Mesenchymal stem cell (in vitro differentiated cells and primary cell): ENCODE measurements at regions not wholly inside any gene's neighbourhood (a gene's known extent, or its start where the extent isn't known, plus 50 kb on each side); places are given as distances from the start of the nearest gene placed in this dataset.
A peak's percentile ranks its signal among the peaks of the same experiment; 100 is the strongest.

Source experiments
- DNase-seq: peaks from one replicate; pipeline ENCODE4 v3.0.0-alpha.2; 2013
- H2AFZ ChIP-seq: one replicate; pipeline ENCODE4 v1.6.1; 2013; ENCODE audit warnings: low read depth, mild to moderate bottlenecking, control low read depth, inconsistent platforms, low read length, moderate library complexity
- H2AK5ac ChIP-seq: 2 replicates; pipeline ENCODE4 v1.6.1; 2013; ENCODE audit warnings: low read length, moderate library complexity, mild to moderate bottlenecking, inconsistent platforms; ENCODE audit not compliant: severe bottlenecking
- H2BK120ac ChIP-seq: one replicate; pipeline ENCODE4 v1.6.1; 2013; ENCODE audit warnings: low read depth, mild to moderate bottlenecking, inconsistent platforms, low read length, moderate library complexity
- H2BK12ac ChIP-seq, 2 experiments: one replicate each; pipeline ENCODE4 v1.6.1; 2013; ENCODE audit warnings: inconsistent platforms in 2 of 2, low read length in 2 of 2, mild to moderate bottlenecking in 2 of 2, moderate library complexity in 2 of 2, control low read depth in 1 of 2
- H2BK15ac ChIP-seq: one replicate; pipeline ENCODE4 v1.6.1; 2013; ENCODE audit warnings: mild to moderate bottlenecking, low read depth, inconsistent platforms; ENCODE audit not compliant: poor library complexity, severe bottlenecking
- H2BK5ac ChIP-seq: 2 replicates; pipeline ENCODE4 v1.6.1; 2013; ENCODE audit warnings: low read depth, mild to moderate bottlenecking, low read length, control low read depth, inconsistent platforms; ENCODE audit not compliant: poor library complexity, severe bottlenecking
- H3K14ac ChIP-seq, 2 experiments: one replicate each; pipeline ENCODE4 v1.6.1; 2013; ENCODE audit warnings: inconsistent platforms in 2 of 2, low read length in 2 of 2, control low read depth in 1 of 2, mild to moderate bottlenecking in 1 of 2, moderate library complexity in 1 of 2
- H3K18ac ChIP-seq, 2 experiments: one replicate each; pipeline ENCODE4 v1.6.1; 2013; ENCODE audit warnings: inconsistent platforms in 2 of 2, low read length in 2 of 2, control low read depth in 1 of 2, low read depth in 1 of 2, mild to moderate bottlenecking in 1 of 2
- H3K23ac ChIP-seq, 2 experiments: one replicate each; pipeline ENCODE4 v1.6.1; 2013; ENCODE audit warnings: inconsistent platforms in 2 of 2, low read length in 2 of 2, mild to moderate bottlenecking in 2 of 2, moderate library complexity in 2 of 2, control low read depth in 1 of 2
- H3K27ac ChIP-seq: 2 replicates; pipeline ENCODE4 v1.5.1; 2013; ENCODE audit warnings: mild to moderate bottlenecking, moderate library complexity, low read length, control low read depth, inconsistent platforms; ENCODE audit not compliant: poor library complexity, severe bottlenecking
- H3K27me3 ChIP-seq, 2 experiments: 2 replicates each; pipeline versions ENCODE4 v1.6.1 to v1.7.0; 2013; ENCODE audit warnings: low read length in 2 of 2, mild to moderate bottlenecking in 2 of 2, moderate library complexity in 2 of 2, control low read depth in 1 of 2, inconsistent platforms in 1 of 2; ENCODE audit not compliant: control insufficient read depth in 1 of 2, insufficient read depth in 1 of 2
- H3K36me3 ChIP-seq, 2 experiments: 2 replicates each; pipeline versions ENCODE4 v1.6.1 to v1.7.0; 2013; ENCODE audit warnings: low read length in 2 of 2, control low read depth in 1 of 2, inconsistent platforms in 1 of 2, low read depth in 1 of 2, mild to moderate bottlenecking in 1 of 2; ENCODE audit not compliant: insufficient read depth in 2 of 2, control insufficient read depth in 1 of 2
- H3K4ac ChIP-seq, 2 experiments: one replicate each; pipeline ENCODE4 v1.6.1; 2013; ENCODE audit warnings: inconsistent platforms in 2 of 2, low read length in 2 of 2, mild to moderate bottlenecking in 2 of 2, moderate library complexity in 2 of 2, control low read depth in 1 of 2, low read depth in 1 of 2
- H3K4me1 ChIP-seq: 2 replicates; pipeline ENCODE4 v1.6.1; 2013; ENCODE audit warnings: low read depth, low read length, control low read depth; ENCODE audit not compliant: control insufficient read depth, insufficient read depth
- H3K4me2 ChIP-seq: 2 replicates; pipeline ENCODE4 v1.6.1; 2013; ENCODE audit warnings: low read length, mild to moderate bottlenecking, inconsistent platforms; ENCODE audit not compliant: poor library complexity, severe bottlenecking
- H3K4me3 ChIP-seq, 2 experiments: 2 replicates each; pipeline versions ENCODE4 v1.5.1 to v1.7.0; 2013; ENCODE audit warnings: low read length in 2 of 2, mild to moderate bottlenecking in 2 of 2, control low read depth in 1 of 2, low read depth in 1 of 2; ENCODE audit not compliant: insufficient read depth in 1 of 2
- H3K79me1 ChIP-seq: replicated peaks from 2 replicates; pipeline ENCODE4 v1.6.1; 2013; ENCODE audit warnings: mild to moderate bottlenecking, control low read depth, low read length, inconsistent platforms; ENCODE audit not compliant: poor library complexity, severe bottlenecking
- H3K9ac ChIP-seq: 2 replicates; pipeline ENCODE4 v1.7.0; 2013; ENCODE audit warnings: mild to moderate bottlenecking, low read length, moderate library complexity
- H3K9me3 ChIP-seq: 2 replicates; pipeline ENCODE4 v1.7.0; 2013; ENCODE audit warnings: mild to moderate bottlenecking, low read length; ENCODE audit not compliant: control insufficient read depth
- H4K8ac ChIP-seq: one replicate; pipeline ENCODE4 v1.6.1; 2013; ENCODE audit warnings: inconsistent platforms, mild to moderate bottlenecking, low read length, moderate library complexity
- H4K91ac ChIP-seq: one replicate; pipeline ENCODE4 v1.6.1; 2013; ENCODE audit warnings: mild to moderate bottlenecking, low read length, inconsistent platforms
- WGBS: methylation state at CpG from one replicate; pipeline ENCODE4 v1.1.7; 2013; ENCODE audit warnings: mixed read lengths; 5-methylcytosine and 5-hydroxymethylcytosine counted together

DNA sequence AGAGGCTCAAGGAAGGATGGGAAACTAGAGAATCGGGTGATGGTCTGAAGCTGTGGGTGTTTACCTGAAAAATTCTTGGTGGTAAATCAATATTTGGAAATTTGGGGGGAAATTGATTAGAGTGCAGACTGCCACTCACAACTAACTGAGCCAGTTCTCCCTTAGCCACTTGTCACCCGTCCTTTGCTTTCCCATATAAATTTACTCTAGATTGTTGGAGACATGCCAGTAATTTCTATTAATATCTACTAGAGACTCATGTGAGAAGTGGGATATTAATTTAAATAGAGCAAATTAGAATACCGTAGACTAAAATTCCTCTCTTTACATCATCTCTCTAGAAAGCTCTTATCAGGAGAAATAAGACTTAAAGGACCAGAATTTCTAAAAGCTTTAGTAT is 471.3 kb upstream of the DAB2 start:
- Histone ChIP-seq H2BK5ac (no peak overlapping the region), H4K91ac (no peak overlapping the region), H3K36me3 (no peaks in the 10 kb centered on the region), H2BK120ac (no peak overlapping the region), H2BK15ac (no peak overlapping the region), H2BK12ac (no peak overlapping the region), H3K27ac (no peak overlapping the region), H3K18ac (no peak overlapping the region), H4K8ac (no peak overlapping the region), H3K4me1 (no peaks in the 10 kb centered on the region), H3K4me2 (no peak overlapping the region), H2AK5ac (no peak overlapping the region), H3K9ac (no peak overlapping the region), H3K23ac (no peak overlapping the region), H3K14ac (no peak overlapping the region), H2AFZ (no peak overlapping the region), H3K4me3 (no peak overlapping the region), H3K4ac (no peak overlapping the region), H3K79me1 (no peaks in the 10 kb centered on the region), H3K27me3 (no peaks in the 10 kb centered on the region), H3K9me3 (no peaks in the 10 kb centered on the region)
- no peak for DNase-seq
- WGBS, result 100% methylated on average over 1 of the region's 3 CpGs

DNA sequence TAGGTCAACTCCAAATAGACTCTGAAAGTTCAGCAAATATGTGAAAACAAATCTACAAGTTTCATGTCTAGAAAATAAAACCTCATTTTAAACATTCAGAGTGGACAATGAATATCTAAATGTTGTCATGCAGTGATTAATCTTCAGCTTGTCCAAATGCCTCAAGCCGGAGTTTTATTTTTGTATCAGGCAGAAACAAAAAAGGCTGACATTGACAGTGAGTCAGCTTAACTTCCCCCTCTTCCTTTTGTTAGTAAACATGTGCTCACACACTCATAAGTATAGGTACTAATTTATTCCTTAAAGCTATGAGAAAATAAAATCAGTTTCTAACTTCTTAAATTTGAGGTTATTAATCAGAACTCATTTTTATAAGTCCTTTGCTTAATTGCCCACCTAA is 467.9 kb upstream of the DAB2 start:
- H3K4me1 ChIP-seq, result no peaks in the 10 kb centered on the region
- H4K8ac ChIP-seq, result no peak overlapping the region
- H3K18ac ChIP-seq, result no peak overlapping the region
- H3K9ac ChIP-seq, result peak overlapping the region; percentile 58
- H3K27ac ChIP-seq, result no peak overlapping the region
- 17% methylated on average over 1 of the region's 1 CpG for WGBS
- H4K91ac ChIP-seq, result no peak overlapping the region
- no peak overlapping the region for H2BK12ac ChIP-seq
- no peak overlapping the region for H2BK15ac ChIP-seq
- no peaks in the 10 kb centered on the region for H3K36me3 ChIP-seq
- H3K4me3 ChIP-seq, result no peak overlapping the region
- H3K23ac ChIP-seq, result no peak overlapping the region
- H3K4ac ChIP-seq, result no peak overlapping the region
- no peak overlapping the region for H2BK120ac ChIP-seq
- H3K79me1 ChIP-seq, result no peaks in the 10 kb centered on the region
- DNase-seq, result peak; percentile 36
- no peak overlapping the region for H2BK5ac ChIP-seq
- H3K9me3 ChIP-seq, result peaks cover under 1% of the 10 kb centered on the region
- H2AFZ ChIP-seq, result no peak overlapping the region
- no peaks in the 10 kb centered on the region for H3K27me3 ChIP-seq
- H2AK5ac ChIP-seq, result no peak overlapping the region
- H3K14ac ChIP-seq, result no peak overlapping the region
- no peak overlapping the region for H3K4me2 ChIP-seq

DNA sequence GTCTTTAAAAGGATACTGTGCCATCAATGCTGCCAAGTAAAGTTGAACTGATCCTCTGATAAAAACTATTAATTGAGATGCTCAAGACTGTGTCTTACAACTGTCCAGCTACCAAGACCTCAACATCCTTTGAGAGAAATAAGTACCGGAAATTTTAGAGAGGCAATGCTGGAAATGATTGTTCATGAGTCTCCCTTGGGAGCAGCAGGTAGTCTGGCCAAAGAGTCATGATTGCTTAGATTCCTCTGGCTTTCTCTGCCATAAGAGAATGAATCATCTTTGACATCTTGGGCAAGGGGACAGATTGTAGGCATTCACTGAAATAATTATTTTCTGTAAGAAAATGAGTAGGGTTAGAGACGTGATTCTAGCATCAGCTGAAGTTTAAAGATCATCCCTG is 466.6 kb upstream of the DAB2 start:
- H2BK120ac ChIP-seq, result no peak overlapping the region
- H3K9me3 ChIP-seq, result peaks cover 12% of the 10 kb centered on the region
- H3K4ac ChIP-seq, result no peak overlapping the region
- H2AFZ ChIP-seq, result no peak overlapping the region
- no peak overlapping the region for H4K8ac ChIP-seq
- no peak for DNase-seq
- H2BK15ac ChIP-seq, result no peak overlapping the region
- H3K9ac ChIP-seq, result peak overlapping the region; percentile 58
- no peak overlapping the region for H4K91ac ChIP-seq
- no peak overlapping the region for H3K18ac ChIP-seq
- H3K23ac ChIP-seq, result no peak overlapping the region
- H3K4me3 ChIP-seq, result peak overlapping the region in 1 of 2 experiments; percentile 15
- H2AK5ac ChIP-seq, result no peak overlapping the region
- no peak overlapping the region for H2BK12ac ChIP-seq
- H3K79me1 ChIP-seq, result no peaks in the 10 kb centered on the region
- H3K27ac ChIP-seq, result no peak overlapping the region
- no peaks in the 10 kb centered on the region for H3K27me3 ChIP-seq
- H3K4me1 ChIP-seq, result no peaks in the 10 kb centered on the region
- 88% methylated on average over 2 of the region's 2 CpGs for WGBS
- H3K4me2 ChIP-seq, result no peak overlapping the region
- no peak overlapping the region for H2BK5ac ChIP-seq
- no peak overlapping the region for H3K14ac ChIP-seq
- no peaks in the 10 kb centered on the region for H3K36me3 ChIP-seq

GRCh38 chr5:39880985-39881384 is 456.2 kb upstream of the DAB2 start:
- DNase-seq, result no peak
- no peak overlapping the region for H3K4me2 ChIP-seq
- no peaks in the 10 kb centered on the region for H3K36me3 ChIP-seq
- H3K14ac ChIP-seq, result no peak overlapping the region
- no peak overlapping the region for H4K8ac ChIP-seq
- no peak overlapping the region for H2AK5ac ChIP-seq
- H3K27ac ChIP-seq, result no peak overlapping the region
- H4K91ac ChIP-seq, result no peak overlapping the region
- no peak overlapping the region for H2BK120ac ChIP-seq
- no peaks in the 10 kb centered on the region for H3K79me1 ChIP-seq
- H2BK5ac ChIP-seq, result no peak overlapping the region
- H2BK15ac ChIP-seq, result no peak overlapping the region
- H2AFZ ChIP-seq, result no peak overlapping the region
- H3K18ac ChIP-seq, result no peak overlapping the region
- no peaks in the 10 kb centered on the region for H3K27me3 ChIP-seq
- no peak overlapping the region for H3K9ac ChIP-seq
- H2BK12ac ChIP-seq, result no peak overlapping the region
- H3K4ac ChIP-seq, result no peak overlapping the region
- no peaks in the 10 kb centered on the region for H3K4me1 ChIP-seq
- no peak overlapping the region for H3K4me3 ChIP-seq
- H3K9me3 ChIP-seq, result no peaks in the 10 kb centered on the region
- H3K23ac ChIP-seq, result no peak overlapping the region
